ENCODE measurements at regions not wholly inside any gene's neighbourhood (a gene's known extent, or its start where the extent isn't known, plus 50 kb on each side); places are given as distances from the start of the nearest gene placed in this dataset.
A peak's percentile ranks its signal among the peaks of the same experiment; 100 is the strongest.

DNA sequence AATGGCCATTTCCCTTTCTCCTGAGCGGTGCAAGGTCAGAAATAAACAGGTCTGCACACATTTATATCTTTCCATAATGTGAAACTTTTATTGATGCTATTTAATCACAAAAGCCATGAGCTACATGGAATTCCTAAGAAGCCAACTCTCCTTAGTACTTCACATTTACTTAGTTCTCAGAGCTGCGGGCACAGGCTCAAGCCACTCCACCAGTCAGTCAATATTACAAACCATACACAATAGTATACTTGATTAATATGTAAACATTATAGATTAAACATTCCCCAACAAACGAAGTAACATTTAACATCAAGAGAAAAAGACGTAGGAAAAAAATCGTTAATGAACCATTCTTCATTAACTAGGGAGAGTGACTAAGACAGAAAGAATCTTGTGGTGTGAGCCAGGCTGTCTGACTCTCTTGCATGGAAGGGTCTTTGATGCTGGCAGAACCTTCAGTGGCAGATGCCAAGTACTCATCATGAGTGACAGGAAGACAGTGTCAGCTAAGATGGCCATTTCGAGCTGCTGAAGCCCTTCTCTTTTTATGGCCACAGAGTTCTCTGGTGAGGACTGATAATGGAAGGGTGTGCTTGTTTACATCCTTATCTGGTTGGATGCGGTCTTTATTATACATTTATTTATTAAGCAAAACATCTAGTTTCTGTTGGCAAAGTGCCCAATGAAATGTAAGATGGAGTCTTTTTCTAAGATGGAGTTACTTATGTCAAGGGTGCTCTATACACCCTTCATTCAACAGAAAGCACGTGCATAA, 115.5 kb upstream of the TUT7 start:
- no peak overlapping the region for H3K4me3 Mint-ChIP-seq (ENCODE audit: unreplicated experiment)
- no peak for DNase-seq (ENCODE audit: extremely low spot score, unreplicated experiment)
- no peak overlapping the region for H3K27ac Mint-ChIP-seq (ENCODE audit: unreplicated experiment)
- peaks cover 4% of the 10 kb centered on the region for H3K4me1 Mint-ChIP-seq (ENCODE audit: unreplicated experiment)
- H3K9me3 Mint-ChIP-seq (ENCODE audit: unreplicated experiment) = no peaks in the 10 kb centered on the region
- H3K27me3 Mint-ChIP-seq (ENCODE audit: unreplicated experiment) = no peaks in the 10 kb centered on the region
- H3K36me3 Mint-ChIP-seq (ENCODE audit: unreplicated experiment) = no peaks in the 10 kb centered on the region
- TF ChIP-seq, protein P1, sequence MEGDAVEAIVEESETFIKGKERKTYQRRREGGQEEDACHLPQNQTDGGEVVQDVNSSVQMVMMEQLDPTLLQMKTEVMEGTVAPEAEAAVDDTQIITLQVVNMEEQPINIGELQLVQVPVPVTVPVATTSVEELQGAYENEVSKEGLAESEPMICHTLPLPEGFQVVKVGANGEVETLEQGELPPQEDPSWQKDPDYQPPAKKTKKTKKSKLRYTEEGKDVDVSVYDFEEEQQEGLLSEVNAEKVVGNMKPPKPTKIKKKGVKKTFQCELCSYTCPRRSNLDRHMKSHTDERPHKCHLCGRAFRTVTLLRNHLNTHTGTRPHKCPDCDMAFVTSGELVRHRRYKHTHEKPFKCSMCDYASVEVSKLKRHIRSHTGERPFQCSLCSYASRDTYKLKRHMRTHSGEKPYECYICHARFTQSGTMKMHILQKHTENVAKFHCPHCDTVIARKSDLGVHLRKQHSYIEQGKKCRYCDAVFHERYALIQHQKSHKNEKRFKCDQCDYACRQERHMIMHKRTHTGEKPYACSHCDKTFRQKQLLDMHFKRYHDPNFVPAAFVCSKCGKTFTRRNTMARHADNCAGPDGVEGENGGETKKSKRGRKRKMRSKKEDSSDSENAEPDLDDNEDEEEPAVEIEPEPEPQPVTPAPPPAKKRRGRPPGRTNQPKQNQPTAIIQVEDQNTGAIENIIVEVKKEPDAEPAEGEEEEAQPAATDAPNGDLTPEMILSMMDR (IDR thresholded peaks at IDR 0.05) = no peak

- TF ChIP-seq, protein P1 (IDR thresholded peaks at IDR 0.05) = no peak
- no peaks in the 10 kb centered on the region for H3K36me3 Mint-ChIP-seq (ENCODE audit: unreplicated experiment)
- H3K4me3 Mint-ChIP-seq (ENCODE audit: unreplicated experiment) = no peak overlapping the region
- no peak overlapping the region for H3K27ac Mint-ChIP-seq (ENCODE audit: unreplicated experiment)
- H3K4me1 Mint-ChIP-seq (ENCODE audit: unreplicated experiment) = peaks cover 20% of the 10 kb centered on the region
- no peaks in the 10 kb centered on the region for H3K9me3 Mint-ChIP-seq (ENCODE audit: unreplicated experiment)
- H3K27me3 Mint-ChIP-seq (ENCODE audit: unreplicated experiment) = no peaks in the 10 kb centered on the region
- no peak for DNase-seq (ENCODE audit: extremely low spot score, unreplicated experiment)
These were observed 110.0 kb upstream of the TUT7 start for GRCh38 chr9:86464242-86464641.

DNA sequence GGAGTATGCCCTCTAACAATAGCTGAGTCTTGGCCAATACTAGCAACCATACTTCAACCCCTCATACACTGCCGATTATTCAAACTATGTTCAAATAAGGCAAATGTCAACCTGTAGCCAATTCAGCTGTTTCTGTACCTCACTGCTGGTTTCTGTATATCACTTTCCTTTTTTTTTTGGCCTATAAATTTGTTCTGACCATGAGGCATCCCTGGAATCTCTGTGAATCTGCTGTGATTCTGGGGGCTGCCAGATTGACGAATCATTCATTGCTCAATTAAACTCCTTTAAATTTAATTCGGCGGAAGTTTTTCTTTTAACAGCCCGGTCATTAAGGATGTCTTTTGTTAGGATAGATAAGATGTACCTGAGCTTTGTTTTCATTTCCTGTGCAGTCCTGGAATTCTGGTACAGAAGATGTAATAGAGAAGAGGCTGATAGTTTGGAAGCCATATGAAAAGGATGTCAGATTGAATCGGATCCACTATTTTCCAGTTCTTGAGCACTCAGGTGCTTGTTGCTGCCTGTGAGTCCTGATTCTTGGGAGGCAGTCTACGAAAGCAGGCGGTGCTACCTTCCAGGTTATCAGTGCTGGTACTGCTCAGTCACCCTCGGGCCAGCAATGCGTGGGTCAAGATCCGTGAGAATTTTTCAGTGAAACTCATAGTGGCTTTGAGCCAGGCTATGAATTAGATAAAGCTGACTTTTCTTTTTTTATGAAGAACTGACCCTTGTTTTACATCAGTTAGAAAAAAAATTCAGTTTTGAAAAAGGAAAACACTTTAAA, 106.2 kb upstream of the TUT7 start:
- no peaks in the 10 kb centered on the region for H3K27me3 Mint-ChIP-seq (ENCODE audit: unreplicated experiment)
- TF ChIP-seq, protein P1 (IDR thresholded peaks at IDR 0.05) = no peak
- no peak overlapping the region for H3K4me3 Mint-ChIP-seq (ENCODE audit: unreplicated experiment)
- H3K27ac Mint-ChIP-seq (ENCODE audit: unreplicated experiment) = no peak overlapping the region
- peaks cover 28% of the 10 kb centered on the region for H3K4me1 Mint-ChIP-seq (ENCODE audit: unreplicated experiment)
- no peaks in the 10 kb centered on the region for H3K36me3 Mint-ChIP-seq (ENCODE audit: unreplicated experiment)
- H3K9me3 Mint-ChIP-seq (ENCODE audit: unreplicated experiment) = no peaks in the 10 kb centered on the region
- DNase-seq (ENCODE audit: extremely low spot score, unreplicated experiment) = no peak

- no peaks in the 10 kb centered on the region for H3K9me3 Mint-ChIP-seq (ENCODE audit: unreplicated experiment)
- H3K4me3 Mint-ChIP-seq (ENCODE audit: unreplicated experiment) = no peak overlapping the region
- DNase-seq (ENCODE audit: extremely low spot score, unreplicated experiment) = no peak
- H3K27ac Mint-ChIP-seq (ENCODE audit: unreplicated experiment) = peak overlapping the region; percentile 4
- no peaks in the 10 kb centered on the region for H3K27me3 Mint-ChIP-seq (ENCODE audit: unreplicated experiment)
- peaks cover 34% of the 10 kb centered on the region for H3K4me1 Mint-ChIP-seq (ENCODE audit: unreplicated experiment)
- TF ChIP-seq, protein P1 (IDR thresholded peaks at IDR 0.05) = no peak
- no peaks in the 10 kb centered on the region for H3K36me3 Mint-ChIP-seq (ENCODE audit: unreplicated experiment)
These were observed 105.5 kb upstream of the TUT7 start for GRCh38 chr9:86459599-86460155.

DNA sequence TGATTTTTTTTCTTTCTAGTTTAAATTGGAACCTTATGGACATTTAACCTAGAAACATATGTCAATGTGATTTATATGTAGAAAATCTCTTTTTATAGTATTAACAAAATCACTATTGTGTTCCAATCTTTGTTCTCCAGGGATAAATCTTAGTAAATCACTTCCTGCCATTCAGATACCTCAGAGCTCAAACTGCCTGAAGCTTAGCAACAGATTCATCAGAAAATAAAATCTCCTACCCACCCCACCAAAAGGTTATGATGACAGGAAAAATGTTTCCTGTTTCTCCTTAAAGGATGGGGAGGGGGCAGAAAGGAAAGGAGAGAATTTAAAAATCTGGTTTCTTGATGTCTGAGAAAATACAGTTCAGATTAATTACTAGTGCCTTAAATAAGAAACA, 105.0 kb upstream of the TUT7 start:
- Mint-ChIP-seq H3K36me3 (ENCODE audit: unreplicated experiment) (no peaks in the 10 kb centered on the region), H3K9me3 (ENCODE audit: unreplicated experiment) (no peaks in the 10 kb centered on the region), H3K4me3 (ENCODE audit: unreplicated experiment) (no peak overlapping the region), H3K27me3 (ENCODE audit: unreplicated experiment) (no peaks in the 10 kb centered on the region), H3K27ac (ENCODE audit: unreplicated experiment) (peak overlapping the region; percentile 4), H3K4me1 (ENCODE audit: unreplicated experiment) (peaks cover 34% of the 10 kb centered on the region)
- TF ChIP-seq, protein P1 (IDR thresholded peaks at IDR 0.05) = no peak
- no peak for DNase-seq (ENCODE audit: extremely low spot score, unreplicated experiment)

Measured in osteocyte (in vitro differentiated cells).